ENCODE measurements at regions not wholly inside any gene's neighbourhood (a gene's known extent, or its start where the extent isn't known, plus 50 kb on each side); places are given as distances from the start of the nearest gene placed in this dataset.

GRCh38 chr3:110783541-110783940 is 288.1 kb upstream of the NECTIN3 start:
- no peak for ATAC-seq

GRCh38 chr3:110788794-110789193 is 282.8 kb upstream of the NECTIN3 start:
- no peak for ATAC-seq

GRCh38 chr3:110789315-110789714 is 282.3 kb upstream of the NECTIN3 start:
- no peak for ATAC-seq

GRCh38 chr3:110790631-110791030 is 281.0 kb upstream of the NECTIN3 start:
- no peak for ATAC-seq

GRCh38 chr3:110791995-110792686 is 279.5 kb upstream of the NECTIN3 start:
- no peak for ATAC-seq

GRCh38 chr3:110793611-110794010 is 278.0 kb upstream of the NECTIN3 start:
- no peak for ATAC-seq

GRCh38 chr3:110795163-110795562 is 276.5 kb upstream of the NECTIN3 start:
- no peak for ATAC-seq

- no peak for ATAC-seq
Observed at GRCh38 chr3:110799271-110799670, 272.3 kb upstream of the NECTIN3 start.

GRCh38 chr3:110804856-110805255 is 266.8 kb upstream of the NECTIN3 start:
- ATAC-seq, result no peak

- ATAC-seq, result no peak
Observed at GRCh38 chr3:110806924-110807323, 264.7 kb upstream of the NECTIN3 start.

- ATAC-seq, result no peak
Observed at GRCh38 chr3:110808630-110809029, 263.0 kb upstream of the NECTIN3 start.

GRCh38 chr3:110810356-110810755 is 261.3 kb upstream of the NECTIN3 start:
- no peak for ATAC-seq

GRCh38 chr3:110811050-110811449 is 260.6 kb upstream of the NECTIN3 start:
- no peak for ATAC-seq

GRCh38 chr3:110813541-110813940 is 258.1 kb upstream of the NECTIN3 start:
- ATAC-seq, result no peak

GRCh38 chr3:110814170-110815007 is 257.2 kb upstream of the NECTIN3 start:
- no peak for ATAC-seq

- no peak for ATAC-seq
Observed at GRCh38 chr3:110815008-110815583, 256.5 kb upstream of the NECTIN3 start.

GRCh38 chr3:110816008-110816407 is 255.6 kb upstream of the NECTIN3 start:
- no peak for ATAC-seq

GRCh38 chr3:110821586-110821985 is 250.0 kb upstream of the NECTIN3 start:
- ATAC-seq, result no peak

- no peak for ATAC-seq
Observed at GRCh38 chr3:110822971-110823370, 248.6 kb upstream of the NECTIN3 start.

- ATAC-seq, result no peak
Observed at GRCh38 chr3:110846971-110847370, 224.6 kb upstream of the NECTIN3 start.

GRCh38 chr3:110849064-110849463 is 222.6 kb upstream of the NECTIN3 start:
- no peak for ATAC-seq

- ATAC-seq, result no peak
Observed at GRCh38 chr3:110851736-110852135, 219.9 kb upstream of the NECTIN3 start.

GRCh38 chr3:110855207-110855606 is 216.4 kb upstream of the NECTIN3 start:
- no peak for ATAC-seq

GRCh38 chr3:110856916-110857315 is 214.7 kb upstream of the NECTIN3 start:
- ATAC-seq, result no peak
